T-helper 1 cell treated with Interleukin-12 subunit alpha and Interleukin-12 subunit beta and Interleukin-4 antibody, amounts not matched to agents 30 ng/mL and 1 ng/mL, for 36 hours (primary cell): ENCODE measurements at regions not wholly inside any gene's neighbourhood (a gene's known extent, or its start where the extent isn't known, plus 50 kb on each side); places are given as distances from the start of the nearest gene placed in this dataset.

Experiments used
- intact Hi-C: fragments of 100-400 bp; cut with micrococcal nuclease; formaldehyde crosslinking; loops from one replicate; pipeline ENCODE4 v1.15.1; 2024

DNA sequence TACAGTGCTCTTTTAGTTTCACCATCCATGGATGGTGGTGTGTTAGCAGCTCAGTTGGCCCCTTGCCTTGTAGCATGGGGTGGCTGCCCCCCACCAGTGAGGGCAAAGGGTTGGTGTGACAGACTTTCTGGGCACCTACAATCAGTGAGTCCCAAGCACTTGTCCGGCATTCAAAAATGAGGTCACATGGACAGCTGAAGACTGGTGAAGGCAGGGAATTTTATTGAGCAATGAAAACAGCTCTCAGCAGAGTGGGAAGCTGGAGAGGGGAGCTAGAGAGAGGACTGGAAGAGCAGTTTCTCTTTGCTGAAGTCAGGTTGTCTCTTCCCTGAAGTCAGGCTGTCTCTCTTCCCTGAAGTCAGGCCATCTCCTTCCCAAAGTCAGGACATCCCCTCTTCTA is 1053.2 kb downstream of the SLITRK1 start:
- intact Hi-C loops = no loop called here

DNA sequence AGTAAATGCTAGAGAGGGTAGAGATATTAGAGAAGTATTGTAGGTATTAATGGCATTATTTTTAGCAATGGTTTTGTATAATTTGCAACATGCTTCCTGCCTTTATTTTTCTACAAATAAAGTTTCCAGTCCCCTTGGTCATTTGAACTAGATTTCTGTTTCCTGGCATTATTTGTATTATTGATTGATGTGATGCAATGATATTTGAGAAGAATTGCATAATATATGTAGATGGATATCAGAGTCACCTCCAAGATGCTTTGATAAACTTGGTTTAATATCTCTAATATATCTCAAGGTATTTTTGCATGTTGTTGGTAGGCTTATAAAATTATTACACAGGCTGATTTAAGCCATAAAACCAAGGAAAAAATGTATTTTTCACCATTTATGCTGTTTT is 1054.5 kb downstream of the SLITRK1 start:
- intact Hi-C loops = no loop called here

DNA sequence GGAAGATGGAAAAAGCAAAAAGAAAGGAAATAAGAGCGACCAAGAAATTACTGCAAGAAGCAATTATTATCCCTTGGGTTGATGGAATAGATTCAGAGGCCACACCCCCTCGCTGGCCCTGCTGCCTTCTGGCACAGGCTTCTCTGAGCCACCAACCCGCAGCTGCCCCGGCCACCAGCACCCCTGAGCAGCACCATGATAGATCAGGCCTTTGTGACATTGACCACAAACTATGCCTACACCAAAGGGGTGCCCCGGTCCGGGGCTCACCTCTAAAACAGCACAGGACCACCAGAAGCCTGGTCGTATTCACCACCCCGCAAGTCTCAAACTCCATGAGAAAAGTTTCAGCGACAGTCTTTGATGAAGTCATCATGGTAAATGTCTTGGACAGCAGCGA is 1059.3 kb downstream of the SLITRK1 start:
- intact Hi-C loops = no loop called here

- intact Hi-C loops = no loop called here
These were observed 1065.1 kb downstream of the SLITRK1 start for GRCh38 chr13:82817133-82817532.

DNA sequence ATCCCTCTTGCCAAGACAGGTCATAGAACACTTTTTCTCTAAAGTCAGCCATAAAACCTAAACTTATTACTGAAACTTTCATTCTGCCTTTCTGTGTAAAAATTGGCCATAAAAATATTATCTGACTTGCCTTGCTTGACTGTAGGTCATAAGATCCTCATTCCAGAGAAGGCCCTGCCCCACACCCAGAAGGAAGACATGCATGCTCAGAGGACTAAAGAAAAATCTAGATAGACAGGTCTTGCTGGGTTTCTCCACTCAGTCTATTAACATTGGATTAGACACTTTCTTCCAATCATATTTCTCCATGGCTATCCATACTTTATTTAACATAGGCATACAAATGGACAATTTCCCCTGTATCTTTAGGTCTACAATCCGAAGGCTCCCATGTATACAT is 1066.5 kb downstream of the SLITRK1 start:
- intact Hi-C loops = no loop called here

- intact Hi-C loops = no loop called here
These were observed 1078.9 kb downstream of the SLITRK1 start for GRCh38 chr13:82803341-82803740.

GRCh38 chr13:82802528-82802927 is 1079.7 kb downstream of the SLITRK1 start:
- intact Hi-C loops = no loop called here

- intact Hi-C loops = no loop called here
These were observed 1081.9 kb downstream of the SLITRK1 start for GRCh38 chr13:82800391-82800790.

DNA sequence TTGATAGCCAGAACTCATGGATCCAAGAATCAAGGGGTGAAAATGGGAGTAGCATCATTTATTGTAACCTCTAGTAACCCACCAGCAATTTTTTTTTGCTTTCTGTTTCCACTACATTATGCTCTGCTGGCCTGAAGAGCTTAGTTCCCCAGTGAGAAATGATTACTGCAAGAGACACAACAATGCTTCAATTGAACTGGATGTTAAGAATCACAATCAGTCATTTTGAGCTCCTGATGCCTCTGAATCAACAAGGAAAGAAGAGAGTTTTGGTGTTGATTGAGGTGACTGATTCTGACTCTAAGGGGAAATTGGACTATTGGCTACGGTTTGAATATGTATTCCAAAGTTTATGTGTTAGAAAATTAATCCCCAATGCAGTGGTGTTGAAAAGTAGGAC is 1084.4 kb downstream of the SLITRK1 start:
- intact Hi-C loops = no loop called here

DNA sequence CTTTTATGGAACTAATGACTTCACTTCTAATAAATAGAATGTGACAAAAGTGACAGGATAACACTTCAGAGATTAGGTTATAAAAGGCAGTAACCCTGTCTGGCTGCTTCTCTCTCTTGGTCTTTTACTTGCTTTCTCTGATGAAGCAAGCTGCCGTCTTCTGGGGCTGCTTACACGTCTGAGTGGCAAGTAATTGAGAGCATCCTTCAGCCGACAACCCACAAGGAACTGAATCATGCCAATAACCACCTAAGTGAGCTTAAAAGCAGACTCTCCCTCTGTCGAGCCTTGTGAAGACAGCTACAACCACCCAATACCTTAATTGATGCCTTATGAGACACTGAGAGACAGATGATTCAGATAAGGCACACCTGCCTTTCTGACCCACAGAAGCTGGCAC is 1091.2 kb downstream of the SLITRK1 start:
- intact Hi-C loops = no loop called here

- intact Hi-C loops = no loop called here
These were observed 1109.5 kb downstream of the SLITRK1 start for GRCh38 chr13:82772816-82773215.

- intact Hi-C loops = no loop called here
These were observed 1115.4 kb downstream of the SLITRK1 start for GRCh38 chr13:82766732-82767321.

DNA sequence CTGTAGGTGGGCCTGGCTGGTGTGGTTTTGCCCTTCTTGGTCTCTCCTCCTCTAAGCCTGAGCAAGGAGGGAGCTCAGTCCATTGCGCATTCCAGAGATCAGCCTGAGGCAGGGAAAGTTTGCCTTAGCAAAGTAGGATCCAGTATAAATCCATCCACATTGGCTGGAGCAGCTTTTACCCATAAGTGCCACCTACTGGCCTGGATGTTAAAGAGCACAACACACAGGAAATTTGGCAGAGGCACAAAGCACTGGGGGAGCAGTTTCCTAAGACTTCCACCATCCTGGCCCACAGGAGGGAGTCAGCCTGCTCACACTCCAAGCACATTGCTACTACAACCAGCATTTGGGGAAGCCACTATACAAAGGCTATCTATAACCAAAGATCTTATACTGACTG is 1124.2 kb downstream of the SLITRK1 start:
- intact Hi-C loops = no loop called here

DNA sequence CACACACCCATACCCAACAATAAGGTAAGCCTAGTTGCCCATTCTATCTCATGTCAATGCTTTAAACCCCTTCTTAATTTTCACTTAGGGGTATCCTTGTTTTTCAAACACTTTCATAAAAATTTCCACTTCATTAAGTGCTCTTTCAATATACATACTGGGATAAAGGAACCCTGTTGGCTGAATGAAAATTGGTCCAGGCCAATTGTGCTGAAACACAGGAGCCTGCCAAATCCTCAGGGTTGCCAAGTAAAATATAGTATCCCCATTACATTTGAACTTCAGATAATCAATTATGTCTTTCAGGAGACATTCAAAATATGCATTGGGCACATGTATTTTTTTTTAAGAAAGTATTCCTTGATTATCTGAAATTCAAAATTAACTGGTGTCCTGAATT is 1131.1 kb downstream of the SLITRK1 start:
- intact Hi-C loops = no loop called here

- intact Hi-C loops = no loop called here
These were observed 1132.7 kb downstream of the SLITRK1 start for GRCh38 chr13:82749551-82749950.

DNA sequence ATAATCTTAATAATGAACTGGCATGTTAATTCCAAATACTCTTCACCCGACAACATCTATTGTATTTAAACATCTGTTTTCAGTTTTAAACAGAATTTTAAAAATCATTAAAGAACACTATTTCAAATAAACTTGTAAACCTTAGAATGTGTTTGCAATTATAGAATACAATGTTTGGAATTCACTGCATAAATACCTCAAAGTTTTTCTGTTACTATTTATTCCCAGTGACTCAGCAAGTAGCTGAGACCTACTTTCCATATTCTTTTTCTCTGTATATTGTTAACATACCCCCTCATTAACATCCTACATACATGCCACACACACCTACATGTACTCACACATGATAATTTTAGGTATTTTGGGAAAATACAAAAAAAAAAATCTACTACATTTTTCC is 1134.3 kb downstream of the SLITRK1 start:
- intact Hi-C loops = no loop called here

GRCh38 chr13:82747291-82747690 is 1135.0 kb downstream of the SLITRK1 start:
- intact Hi-C loops = no loop called here

- intact Hi-C loops = no loop called here
These were observed 1141.8 kb downstream of the SLITRK1 start for GRCh38 chr13:82740442-82740841.

- intact Hi-C loops = no loop called here
These were observed 1142.4 kb downstream of the SLITRK1 start for GRCh38 chr13:82739881-82740280.

- intact Hi-C loops = no loop called here
These were observed 1152.9 kb downstream of the SLITRK1 start for GRCh38 chr13:82729401-82729800.

DNA sequence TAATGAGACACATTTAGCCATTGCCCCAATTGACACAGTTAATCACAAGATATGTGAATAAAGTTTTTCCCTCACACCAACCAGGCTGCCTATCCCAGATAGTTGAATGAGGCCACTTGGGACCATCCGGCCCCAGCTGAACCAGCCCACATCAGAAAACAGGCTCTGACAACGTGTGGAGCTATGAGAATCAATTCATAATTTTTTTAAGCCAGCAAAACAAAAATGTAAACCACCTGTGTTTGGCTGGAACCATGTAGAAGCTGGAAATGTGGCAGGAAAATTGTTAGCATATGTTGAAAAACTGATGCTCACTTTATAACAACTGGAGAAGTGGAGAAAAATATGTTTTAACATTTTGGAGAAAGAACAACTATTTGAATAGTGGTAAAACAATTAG is 1161.3 kb downstream of the SLITRK1 start:
- intact Hi-C loops = no loop called here

DNA sequence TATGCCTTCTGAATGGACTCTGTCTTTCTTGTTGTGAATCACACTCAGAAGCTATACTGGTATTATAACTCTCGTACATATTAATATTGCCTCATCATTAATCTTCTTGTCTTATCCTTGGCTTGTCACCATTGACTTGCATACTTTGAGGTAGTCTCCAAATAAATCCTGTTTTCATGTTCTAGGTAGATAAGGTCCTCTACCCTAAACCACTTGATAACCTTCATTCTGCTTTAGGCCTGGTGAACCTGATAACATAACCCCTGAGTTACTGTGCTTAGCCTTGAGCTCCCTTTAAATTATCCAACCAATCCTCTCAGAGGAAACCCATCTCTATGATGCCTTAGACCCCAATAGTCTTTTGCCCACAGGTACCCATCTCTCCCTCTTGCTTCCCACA is 1162.3 kb downstream of the SLITRK1 start:
- intact Hi-C loops = no loop called here

DNA sequence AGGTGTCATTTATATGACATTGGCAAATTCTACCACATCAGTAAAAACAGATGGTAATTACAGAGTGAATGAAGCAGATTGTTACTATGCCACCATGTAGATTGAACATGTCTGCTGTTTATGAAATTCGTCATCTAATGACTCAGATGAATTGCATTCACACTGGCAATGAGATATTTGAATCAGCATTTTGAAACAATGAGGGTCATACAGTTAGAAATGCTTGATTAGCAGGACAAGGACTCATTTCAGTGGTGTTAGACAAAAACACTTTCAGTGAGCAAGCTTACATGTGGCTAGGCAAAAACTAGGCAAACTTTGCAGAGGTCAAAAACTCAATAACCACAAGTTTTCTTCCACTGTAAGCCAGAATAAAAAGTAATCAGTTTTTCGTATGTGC is 1165.0 kb downstream of the SLITRK1 start:
- intact Hi-C loops = no loop called here
